Vagina (tissue), 2 donors: ENCODE measurements at regions not wholly inside any gene's neighbourhood (a gene's known extent, or its start where the extent isn't known, plus 50 kb on each side); places are given as distances from the start of the nearest gene placed in this dataset.

Experiments used
- CTCF ChIP-seq, 3 experiments: fragments of 450-650 bp in 2 of 3; fragments of 200-600 bp in 1 of 3; sonication (generic) in 1 of 3; IDR thresholded peaks; one replicate each; pipeline ENCODE4 v1.5.1; 2017 to 2019; ENCODE audit warnings: antibody characterized with exemption in 3 of 3, mild to moderate bottlenecking in 2 of 3, moderate library complexity in 2 of 3
- POLR2AphosphoS5 ChIP-seq, 2 donors: sonication (generic); formaldehyde crosslinking; IDR thresholded peaks; one replicate each; pipeline ENCODE4 v1.9.0; 2017; ENCODE audit warnings: antibody characterized with exemption in 2 of 2, mild to moderate bottlenecking in 2 of 2, low read depth in 1 of 2; ENCODE audit not compliant: insufficient read depth in 1 of 2

GRCh38 chr2:195532628-195533271, 124.3 kb upstream of the SLC39A10 start:
- TF ChIP-seq POLR2AphosphoS5 (IDR thresholded peaks at IDR 0.05; ENCODE audit: insufficient read depth in 1 of 2, low read depth in 1 of 2) (no peak), CTCF (IDR thresholded peaks at IDR 0.05) (no peak)
